ENCODE measurements at regions not wholly inside any gene's neighbourhood (a gene's known extent, or its start where the extent isn't known, plus 50 kb on each side); places are given as distances from the start of the nearest gene placed in this dataset.
"Not testable (repeated sequence)": the region's sequence is repeated elsewhere in the genome, so short reads cannot be mapped to it uniquely, and the experiment has no call there.

DNA sequence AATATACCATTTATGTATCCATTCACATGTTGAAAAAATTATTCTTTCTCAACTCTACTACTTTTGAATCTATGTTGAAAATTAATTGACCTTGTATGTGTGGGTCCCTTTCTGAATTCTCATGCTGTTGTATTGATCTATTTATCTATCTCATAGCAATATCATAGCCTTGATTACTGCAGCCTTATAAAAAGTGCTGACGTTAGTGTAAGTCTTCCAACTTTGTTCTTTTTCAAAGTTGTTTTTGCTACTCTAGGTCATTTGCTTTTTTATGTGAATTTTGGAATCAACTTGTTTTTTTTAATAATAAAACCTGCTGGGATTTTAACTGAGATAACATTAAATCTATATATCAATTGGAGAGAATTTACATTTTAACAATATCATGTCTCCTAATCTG lies 52.2 kb upstream of the PAX3 start:
- no peak for DNase-seq

DNA sequence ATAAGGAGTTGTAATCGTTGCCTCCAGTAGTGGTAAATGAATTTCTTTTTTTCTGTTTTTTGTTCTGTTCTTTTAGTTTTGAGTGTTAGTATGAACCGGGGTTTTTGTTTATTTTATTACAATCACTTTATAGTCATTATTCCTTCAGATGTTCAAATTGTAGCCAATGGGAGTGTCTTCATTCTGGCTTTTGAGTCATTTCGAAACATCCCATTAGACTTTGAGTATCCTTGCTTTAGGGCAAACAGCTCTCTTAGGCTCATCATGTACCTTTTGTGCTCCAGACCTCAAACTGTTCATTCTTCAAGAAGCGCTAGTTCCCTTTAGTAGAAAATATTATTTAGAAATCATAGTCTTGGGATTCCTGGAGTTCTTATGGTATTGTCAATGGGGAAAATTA lies 54.2 kb upstream of the PAX3 start:
- DNase-seq = no peak

DNA sequence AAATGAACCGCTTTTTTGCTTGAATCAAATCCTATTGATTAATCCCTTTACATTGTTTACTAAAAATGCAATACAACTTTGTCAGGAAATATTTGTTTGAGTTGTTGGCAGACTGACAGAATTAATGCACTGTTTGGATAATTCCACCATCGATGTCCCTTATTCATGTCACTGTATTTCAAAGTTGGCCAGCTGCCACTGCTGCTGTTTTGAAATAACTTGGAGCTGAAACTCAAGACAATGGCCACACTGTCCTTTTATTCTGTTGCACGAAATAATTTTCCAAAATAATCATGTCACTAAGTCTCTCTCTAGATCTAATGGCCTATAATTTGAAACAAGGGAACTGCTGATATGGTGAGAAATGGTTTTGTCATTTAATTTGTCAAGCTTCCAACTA lies 55.2 kb upstream of the PAX3 start:
- peak in 1 of 51 donors; percentile 0 for DNase-seq

- DNase-seq = no peak
Observed at GRCh38 chr2:222355860-222356259, 57.1 kb upstream of the PAX3 start.

DNA sequence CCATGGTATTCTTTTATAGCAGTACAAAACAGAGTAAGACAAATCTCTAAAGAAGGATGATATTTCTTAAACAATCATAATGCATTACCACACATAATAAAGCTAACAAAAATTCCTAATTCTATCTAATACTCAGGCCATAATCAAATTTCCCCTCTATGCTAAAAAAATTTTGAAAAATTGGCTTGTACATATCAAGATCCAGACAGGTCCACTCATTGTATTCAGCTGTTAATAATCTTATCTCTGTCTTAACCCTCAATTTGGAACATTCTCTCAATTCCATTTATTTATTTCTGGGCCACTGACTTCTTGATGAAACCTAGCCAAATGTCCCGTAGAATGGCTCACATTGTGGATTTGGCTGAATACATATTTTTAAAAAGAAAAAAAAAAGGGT lies 59.1 kb upstream of the PAX3 start:
- no peak for DNase-seq

DNA sequence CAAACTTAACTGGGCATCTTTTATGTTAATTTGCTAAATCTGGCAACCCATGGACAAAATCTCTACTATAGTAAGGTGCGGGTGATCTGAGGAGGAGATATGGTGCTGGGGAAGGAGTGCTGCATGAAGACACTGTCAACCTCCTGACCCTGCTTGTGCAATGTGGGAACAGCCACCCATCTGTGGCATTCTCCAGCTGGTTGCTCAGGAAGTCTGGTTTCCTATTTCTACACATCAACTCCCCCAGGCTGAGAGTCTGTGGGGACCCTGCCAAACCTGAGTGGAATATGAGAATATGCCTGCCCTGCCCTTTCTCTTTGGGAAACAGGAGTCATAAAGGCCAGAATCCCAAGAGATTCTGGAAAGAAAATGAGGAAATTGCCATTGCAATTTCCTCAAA lies 60.1 kb upstream of the PAX3 start:
- DNase-seq = no peak

- DNase-seq = no peak
Observed at GRCh38 chr2:222360146-222360545, 61.3 kb upstream of the PAX3 start.

DNA sequence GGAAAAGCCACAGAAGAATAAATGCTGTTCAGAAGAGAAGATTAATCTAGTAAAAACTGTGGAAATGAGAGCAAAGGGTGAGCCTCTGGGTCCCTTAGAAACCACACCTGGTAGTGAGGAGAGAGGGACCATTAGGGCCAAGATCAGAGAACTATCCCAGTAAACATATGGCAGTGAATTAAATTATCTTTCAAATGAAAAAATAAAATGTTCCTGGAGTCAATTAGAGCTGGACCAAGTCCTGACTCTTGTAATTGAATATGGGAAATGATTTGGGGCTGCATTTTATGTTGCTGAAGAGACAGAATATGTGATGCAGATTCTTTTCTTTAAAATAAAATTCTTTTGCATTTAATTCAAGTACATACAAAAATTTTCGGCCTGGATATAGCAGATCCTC lies 62.2 kb upstream of the PAX3 start:
- DNase-seq = no peak

DNA sequence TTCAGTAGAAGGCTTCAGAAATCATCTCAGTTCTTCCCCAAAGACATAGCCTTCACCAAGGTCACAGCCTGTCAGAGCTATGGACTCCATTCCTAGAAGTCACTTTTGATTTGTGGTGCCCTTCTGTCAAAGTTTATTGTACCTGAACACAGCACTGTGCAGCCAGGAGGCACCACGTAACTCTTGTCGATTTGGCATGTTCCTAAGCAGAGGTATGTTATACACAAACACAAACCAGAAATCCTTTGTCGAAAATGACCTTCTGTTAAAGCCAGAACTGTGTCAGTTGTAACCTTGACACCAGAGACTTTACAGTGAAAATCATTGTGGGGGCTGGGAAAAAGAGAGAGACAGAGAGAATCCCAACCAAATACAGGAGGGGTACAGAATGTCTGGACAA lies 62.6 kb upstream of the SGPP2 start:
- DNase-seq = no peak

DNA sequence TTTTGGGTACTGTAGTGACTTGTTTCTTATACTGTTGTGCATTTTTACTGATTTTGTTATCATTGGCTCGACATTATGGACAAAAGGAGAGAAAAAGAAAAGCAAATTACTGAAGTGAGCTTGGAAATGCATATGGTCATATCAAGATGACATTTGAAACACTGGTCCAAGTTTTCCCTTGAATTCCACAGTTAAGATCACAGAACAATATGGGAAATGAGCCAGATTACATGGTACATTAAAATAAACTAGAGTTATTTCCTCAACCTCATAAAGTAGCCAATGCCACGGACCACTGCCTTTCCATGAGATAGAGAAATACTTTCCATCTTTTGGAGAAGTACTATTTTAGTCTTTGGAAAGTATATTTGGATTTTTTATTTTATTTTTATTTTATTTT lies 62.0 kb upstream of the SGPP2 start:
- DNase-seq = no peak

DNA sequence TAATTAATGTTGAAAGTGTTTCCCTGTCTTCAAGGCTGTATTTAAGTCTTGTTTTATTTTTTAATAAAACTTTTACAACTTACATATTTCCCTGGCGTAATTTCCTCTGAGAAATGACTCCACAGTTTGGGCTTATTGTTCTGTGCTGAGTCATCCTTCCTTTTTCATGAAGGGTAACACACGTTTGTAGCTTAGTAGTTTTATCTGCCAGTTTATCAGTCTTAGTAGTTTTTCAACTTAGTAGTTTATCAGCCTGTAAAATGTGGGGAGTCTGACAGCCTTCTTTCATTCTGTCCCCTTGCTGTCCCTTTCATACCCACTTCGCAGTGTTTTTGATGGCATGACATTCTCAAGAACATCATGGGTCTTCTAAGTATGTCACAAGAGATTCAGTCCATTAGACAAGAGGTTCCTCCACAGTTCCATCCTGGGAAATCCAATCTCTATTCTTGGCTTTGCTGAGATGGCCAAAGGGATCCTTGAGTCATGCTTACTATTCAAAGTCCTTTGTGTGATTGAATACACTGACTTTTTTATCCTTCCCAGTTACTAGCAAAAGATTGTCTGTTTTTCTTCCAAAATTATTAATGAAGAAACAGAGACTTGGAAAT lies 60.0 kb upstream of the SGPP2 start:
- no peak for DNase-seq

DNA sequence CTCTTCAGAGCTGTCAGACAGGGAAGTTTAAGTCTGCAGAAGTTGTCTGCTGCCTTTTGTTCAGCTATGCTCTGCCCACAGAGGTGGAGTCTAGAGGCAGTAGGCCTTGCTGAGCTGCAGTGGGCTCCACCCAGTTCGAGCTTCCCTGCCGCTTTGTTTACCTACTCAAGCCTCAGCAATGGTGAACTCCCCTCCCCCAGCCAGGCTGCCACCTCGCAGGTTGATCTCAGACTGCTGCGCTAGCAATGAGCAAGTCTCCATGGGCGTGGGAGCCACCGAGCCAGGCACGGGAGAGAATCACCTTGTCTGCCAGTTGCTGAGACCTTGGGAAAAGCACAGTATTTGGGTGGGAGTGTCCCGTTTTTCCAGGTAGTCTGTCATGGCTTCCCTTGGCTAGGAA lies 56.1 kb upstream of the SGPP2 start:
- not testable (repeated sequence) for DNase-seq

GRCh38 chr2:222372993-222373392 lies 51.4 kb upstream of the SGPP2 start:
- DNase-seq = no peak

All from hypothalamus (tissue), 51 donors.